SK-N-SH (cell line): ENCODE measurements at regions not wholly inside any gene's neighbourhood (a gene's known extent, or its start where the extent isn't known, plus 50 kb on each side); places are given as distances from the start of the nearest gene placed in this dataset.

Experiments
- CTCF ChIA-PET: fragments of 300-600, 350-600 bp; formaldehyde crosslinking; extraction: SDS; loops from one replicate; lab custom pipeline; 2021; lab: Yijun Ruan, JAX
- POLR2A ChIA-PET: fragments of 350-600 bp; sonication (Branson Sonifier 250); formaldehyde crosslinking; extraction: SDS; loops from one replicate; lab custom pipeline; 2020; ENCODE audit warnings: antibody characterized with exemption, inconsistent platforms; lab: Yijun Ruan, JAX
- DNase-seq: peaks from one replicate; pipeline ENCODE4 v3.0.0; 2012
- H2AFZ ChIP-seq: fragments of 200-600 bp; sonication (generic); 2 replicates; pipeline ENCODE4 v1.8.1; 2016; ENCODE audit warnings: antibody characterized with exemption, mild to moderate bottlenecking, low read depth
- H3F3A ChIP-seq: fragments of 200-600 bp; sonication (generic); replicated peaks from 2 replicates; pipeline ENCODE3; 2016; ENCODE audit warnings: antibody characterized with exemption, mild to moderate bottlenecking; ENCODE audit not compliant: insufficient read depth
- H3K27ac ChIP-seq, 2 experiments: fragments of 200-500 bp in 1 of 2; fragments of 200-600 bp in 1 of 2; sonication (Bioruptor generic) in 1 of 2; sonication (generic), shearing (Covaris generic) in 1 of 2; 2 replicates each; pipeline versions ENCODE4 v1.5.1 to v1.6.1; 2014 to 2016; ENCODE audit warnings: low read depth in 2 of 2, inconsistent platforms in 1 of 2, low read length in 1 of 2, mild to moderate bottlenecking in 1 of 2, mixed read lengths in 1 of 2
- H3K27me3 ChIP-seq: fragments of 200-600 bp; sonication (generic), shearing (Covaris generic); 2 replicates; pipeline ENCODE4 v1.6.1; 2016; ENCODE audit warnings: mixed run types; ENCODE audit not compliant: insufficient read depth
- H3K36me3 ChIP-seq, 2 experiments: fragments of 200-500 bp in 1 of 2; fragments of 200-600 bp in 1 of 2; sonication (Bioruptor generic) in 1 of 2; sonication (generic) in 1 of 2; replicated peaks in 1 of 2; 2 replicates each; pipeline versions ENCODE3 to v1.5.1; 2014 to 2016; ENCODE audit warnings: low read length in 1 of 2, mild to moderate bottlenecking in 1 of 2; ENCODE audit not compliant: insufficient read depth in 2 of 2, control insufficient read depth in 1 of 2
- H3K4me1 ChIP-seq, 2 experiments: fragments of 200-500 bp in 1 of 2; fragments of 200-600 bp in 1 of 2; sonication (Bioruptor generic) in 1 of 2; sonication (generic), shearing (Covaris generic) in 1 of 2; 2 replicates each; pipeline versions ENCODE4 v1.5.1 to v1.6.1; 2014 to 2016; ENCODE audit warnings: low read depth in 1 of 2, low read length in 1 of 2, mixed run types in 1 of 2; ENCODE audit not compliant: insufficient read depth in 2 of 2, control insufficient read depth in 1 of 2
- H3K4me2 ChIP-seq: fragments of 200-600 bp; sonication (generic), shearing (Covaris generic); 2 replicates; pipeline ENCODE4 v1.6.1; 2017; ENCODE audit warnings: mixed run types
- H3K4me3 ChIP-seq, 2 experiments: fragments of 200-500 bp in 1 of 2; fragments of 200-600 bp in 1 of 2; sonication (Bioruptor generic) in 1 of 2; sonication (generic), shearing (Covaris generic) in 1 of 2; 2 replicates each; pipeline versions ENCODE4 v1.5.1 to v1.8.1; 2014 to 2016; ENCODE audit warnings: low read depth in 2 of 2, inconsistent platforms in 1 of 2, low read length in 1 of 2, mild to moderate bottlenecking in 1 of 2, mixed read lengths in 1 of 2, moderate library complexity in 1 of 2
- H3K79me2 ChIP-seq: fragments of 200-600 bp; sonication (generic); 2 replicates; pipeline ENCODE4 v1.8.1; 2017; ENCODE audit warnings: mild to moderate bottlenecking; ENCODE audit not compliant: insufficient read depth
- H3K9ac ChIP-seq: fragments of 200-600 bp; sonication (generic); 2 replicates; pipeline ENCODE4 v1.6.1; 2017; ENCODE audit warnings: mixed run types
- H3K9me2 ChIP-seq: fragments of 200-600 bp; sonication (generic); 2 replicates; pipeline ENCODE4 v1.6.1; 2017; ENCODE audit warnings: mixed run types
- H3K9me3 ChIP-seq: fragments of 200-600 bp; sonication (generic); 2 replicates; pipeline ENCODE4 v1.6.1; 2017; ENCODE audit warnings: mixed run types, mild to moderate bottlenecking, moderate library complexity
- H4K20me1 ChIP-seq: fragments of 200-600 bp; sonication (generic); 2 replicates; pipeline ENCODE4 v1.6.1; 2017; ENCODE audit warnings: mild to moderate bottlenecking, mixed run types; ENCODE audit not compliant: insufficient read depth
- CHD2 ChIP-seq: fragments of 150-350 bp; IDR thresholded peaks from 2 replicates; pipeline ENCODE4 v1.6.1; 2018; ENCODE audit warnings: low read length; ENCODE audit not compliant: partially characterized antibody
- ELF1 ChIP-seq: IDR thresholded peaks from 2 replicates; pipeline ENCODE4 v1.4.0; 2012
- EP300 ChIP-seq, 2 experiments: IDR thresholded peaks; 2 replicates each; pipeline versions ENCODE4 v1.4.0 to v1.6.1; 2012; ENCODE audit warnings: borderline replicate concordance in 1 of 2, low read depth in 1 of 2, low read length in 1 of 2
- EZH2phosphoT487 ChIP-seq: fragments of 200-600 bp; sonication (generic); IDR thresholded peaks from 2 replicates; pipeline ENCODE4 v1.6.1; 2017; ENCODE audit warnings: low read depth, mixed run types, mild to moderate bottlenecking, antibody characterized with exemption, moderate library complexity, borderline replicate concordance
- FOXM1 ChIP-seq: IDR thresholded peaks from 2 replicates; pipeline ENCODE4 v1.4.0; 2012; ENCODE audit warnings: low read depth, mild to moderate bottlenecking
- GABPA ChIP-seq: IDR thresholded peaks from 2 replicates; pipeline ENCODE4 v1.4.0; 2012; ENCODE audit warnings: low read depth, mild to moderate bottlenecking
- JUND ChIP-seq: IDR thresholded peaks from 2 replicates; pipeline ENCODE4 v1.4.0; 2012
- MEF2A ChIP-seq: IDR thresholded peaks from 2 replicates; pipeline ENCODE4 v1.4.0; 2012; ENCODE audit warnings: low read depth, borderline replicate concordance
- NFIC ChIP-seq: IDR thresholded peaks from 2 replicates; pipeline ENCODE4 v1.4.0; 2012; ENCODE audit warnings: borderline replicate concordance
- NRF1 ChIP-seq: IDR thresholded peaks from 2 replicates; pipeline ENCODE4 v1.6.1; 2012; ENCODE audit warnings: low read depth, mild to moderate bottlenecking, low read length
- RAD21 ChIP-seq: IDR thresholded peaks from 2 replicates; pipeline ENCODE4 v1.6.1; 2012; ENCODE audit warnings: mild to moderate bottlenecking, low read length
- SMC3 ChIP-seq: IDR thresholded peaks from 2 replicates; pipeline ENCODE4 v1.6.1; 2012; ENCODE audit warnings: low read depth, low read length, improper control_type of control experiment
- TEAD4 ChIP-seq: IDR thresholded peaks from 2 replicates; pipeline ENCODE4 v1.4.0; 2012; ENCODE audit warnings: mild to moderate bottlenecking, borderline replicate concordance; ENCODE audit not compliant: insufficient read depth
- WGBS: methylation state at CpG from one replicate; pipeline ENCODE4 v1.1.6; 2017; ENCODE audit warnings: low lambda C conversion rate; 5-methylcytosine and 5-hydroxymethylcytosine counted together
- TF ChIP-seq, protein P1 (sequence below): fragments of 150-350 bp; IDR thresholded peaks from 2 replicates; pipeline ENCODE4 v1.6.1; 2017; ENCODE audit warnings: antibody characterized with exemption, low read length, low read depth, borderline replicate concordance
- TF ChIP-seq, protein P2 (sequence below): IDR thresholded peaks from 2 replicates; pipeline ENCODE4 v1.4.0; 2012; ENCODE audit warnings: low read depth, borderline replicate concordance
- TF ChIP-seq, protein P3 (sequence below): IDR thresholded peaks from 2 replicates; pipeline ENCODE4 v1.6.1; 2012; ENCODE audit warnings: mild to moderate bottlenecking, low read depth, low read length, moderate library complexity
- TF ChIP-seq, protein P4 (sequence below): fragments of 200-600 bp; sonication (generic); IDR thresholded peaks from 2 replicates; pipeline ENCODE4 v1.6.1; 2017; ENCODE audit warnings: antibody characterized with exemption, mild to moderate bottlenecking, moderate library complexity
- TF ChIP-seq, protein P5 (sequence below): IDR thresholded peaks from 2 replicates; pipeline ENCODE4 v1.4.0; 2012; ENCODE audit warnings: low read depth, borderline replicate concordance

DNA sequence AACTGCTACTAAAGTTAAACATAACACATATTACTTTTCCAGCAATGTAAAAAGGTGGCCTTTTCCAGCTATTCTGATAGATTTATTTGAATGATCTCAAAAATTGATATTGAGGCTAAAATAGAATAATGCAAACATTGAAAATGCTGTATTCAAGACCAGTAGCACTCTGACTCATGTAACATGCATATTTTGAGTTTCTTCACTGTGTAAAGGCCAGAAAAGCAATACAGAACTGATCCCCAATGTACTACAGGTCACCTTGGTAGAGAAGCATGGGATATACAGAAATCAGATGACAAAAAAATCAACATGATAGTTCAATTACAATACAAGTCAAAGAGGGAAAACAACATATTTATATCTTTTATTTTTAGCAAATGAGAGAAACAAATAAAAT lies 419.6 kb downstream of the DIPK2A start (continued):
- TF ChIP-seq EP300 (IDR thresholded peaks at IDR 0.05; ENCODE audit: borderline replicate concordance in 1 of 2, low read depth in 1 of 2, low read length in 1 of 2) (no peak), EZH2phosphoT487 (no peak)
- TF ChIP-seq, protein P1, sequence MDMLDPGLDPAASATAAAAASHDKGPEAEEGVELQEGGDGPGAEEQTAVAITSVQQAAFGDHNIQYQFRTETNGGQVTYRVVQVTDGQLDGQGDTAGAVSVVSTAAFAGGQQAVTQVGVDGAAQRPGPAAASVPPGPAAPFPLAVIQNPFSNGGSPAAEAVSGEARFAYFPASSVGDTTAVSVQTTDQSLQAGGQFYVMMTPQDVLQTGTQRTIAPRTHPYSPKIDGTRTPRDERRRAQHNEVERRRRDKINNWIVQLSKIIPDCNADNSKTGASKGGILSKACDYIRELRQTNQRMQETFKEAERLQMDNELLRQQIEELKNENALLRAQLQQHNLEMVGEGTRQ: no peak

DNA sequence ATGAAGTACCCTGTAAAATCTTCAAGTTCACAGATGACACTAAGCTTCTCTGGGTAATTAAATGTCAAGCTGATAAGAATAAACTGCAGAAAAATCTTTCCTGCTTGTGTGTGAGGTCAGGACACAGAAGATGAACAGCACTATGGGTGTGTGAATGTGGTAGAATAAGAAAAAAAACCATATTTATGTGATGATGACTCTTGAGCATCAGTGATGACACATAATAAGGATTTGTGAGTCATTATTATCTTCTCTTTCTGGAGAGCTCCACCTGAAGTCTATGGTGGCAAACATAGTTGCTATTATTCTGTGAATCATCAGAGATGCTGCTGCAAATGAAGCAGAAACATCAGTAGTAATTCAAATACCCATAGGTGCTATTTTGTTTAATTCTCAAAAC lies 422.4 kb downstream of the DIPK2A start:
- CTCF ChIA-PET: no interaction called here
- DNase-seq: no peak

DNA sequence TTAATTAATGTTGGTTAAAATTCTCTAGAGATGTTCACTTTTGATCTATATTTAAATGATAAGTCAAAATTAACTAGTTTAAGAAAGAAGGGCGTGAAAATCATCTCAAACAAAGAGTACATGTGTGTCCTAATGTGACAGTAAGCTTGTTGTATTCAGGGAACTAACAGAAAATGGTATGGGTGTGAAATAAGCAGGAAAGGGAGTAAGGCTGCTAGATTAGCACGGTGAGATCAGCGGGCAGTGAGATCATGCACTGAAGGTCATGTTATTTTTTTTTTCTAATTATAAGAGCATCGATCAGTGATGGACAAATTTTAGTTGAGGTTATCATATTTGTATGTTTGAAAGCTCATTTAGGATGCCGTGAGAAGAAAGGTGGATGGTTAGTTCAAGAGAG lies 430.8 kb downstream of the DIPK2A start:
- no peaks in the 10 kb centered on the region for H3K27me3 ChIP-seq
- no peak overlapping the region for H3K9ac ChIP-seq
- H3K9me2 ChIP-seq: no peaks in the 10 kb centered on the region
- CTCF ChIA-PET: no interaction called here
- no peaks in the 10 kb centered on the region for H3K36me3 ChIP-seq
- no peaks in the 10 kb centered on the region for H3K9me3 ChIP-seq
- no peaks in the 10 kb centered on the region for H3K79me2 ChIP-seq
- H3F3A ChIP-seq: no peaks in the 10 kb centered on the region
- WGBS: under 1% methylated on average over 5 of the region's 5 CpGs
- no peak overlapping the region for H3K4me3 ChIP-seq
- no peak overlapping the region for H3K27ac ChIP-seq
- H2AFZ ChIP-seq: no peak overlapping the region
- H3K4me1 ChIP-seq: no peaks in the 10 kb centered on the region
- H4K20me1 ChIP-seq: no peaks in the 10 kb centered on the region
- no peak overlapping the region for H3K4me2 ChIP-seq
- DNase-seq: no peak
- POLR2A ChIA-PET: no interaction called here
- TF ChIP-seq NRF1: no peak
- no peak for TF ChIP-seq FOXM1
- TF ChIP-seq, protein P2, sequence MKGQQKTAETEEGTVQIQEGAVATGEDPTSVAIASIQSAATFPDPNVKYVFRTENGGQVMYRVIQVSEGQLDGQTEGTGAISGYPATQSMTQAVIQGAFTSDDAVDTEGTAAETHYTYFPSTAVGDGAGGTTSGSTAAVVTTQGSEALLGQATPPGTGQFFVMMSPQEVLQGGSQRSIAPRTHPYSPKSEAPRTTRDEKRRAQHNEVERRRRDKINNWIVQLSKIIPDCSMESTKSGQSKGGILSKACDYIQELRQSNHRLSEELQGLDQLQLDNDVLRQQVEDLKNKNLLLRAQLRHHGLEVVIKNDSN: no peak
- TF ChIP-seq, protein P3, sequence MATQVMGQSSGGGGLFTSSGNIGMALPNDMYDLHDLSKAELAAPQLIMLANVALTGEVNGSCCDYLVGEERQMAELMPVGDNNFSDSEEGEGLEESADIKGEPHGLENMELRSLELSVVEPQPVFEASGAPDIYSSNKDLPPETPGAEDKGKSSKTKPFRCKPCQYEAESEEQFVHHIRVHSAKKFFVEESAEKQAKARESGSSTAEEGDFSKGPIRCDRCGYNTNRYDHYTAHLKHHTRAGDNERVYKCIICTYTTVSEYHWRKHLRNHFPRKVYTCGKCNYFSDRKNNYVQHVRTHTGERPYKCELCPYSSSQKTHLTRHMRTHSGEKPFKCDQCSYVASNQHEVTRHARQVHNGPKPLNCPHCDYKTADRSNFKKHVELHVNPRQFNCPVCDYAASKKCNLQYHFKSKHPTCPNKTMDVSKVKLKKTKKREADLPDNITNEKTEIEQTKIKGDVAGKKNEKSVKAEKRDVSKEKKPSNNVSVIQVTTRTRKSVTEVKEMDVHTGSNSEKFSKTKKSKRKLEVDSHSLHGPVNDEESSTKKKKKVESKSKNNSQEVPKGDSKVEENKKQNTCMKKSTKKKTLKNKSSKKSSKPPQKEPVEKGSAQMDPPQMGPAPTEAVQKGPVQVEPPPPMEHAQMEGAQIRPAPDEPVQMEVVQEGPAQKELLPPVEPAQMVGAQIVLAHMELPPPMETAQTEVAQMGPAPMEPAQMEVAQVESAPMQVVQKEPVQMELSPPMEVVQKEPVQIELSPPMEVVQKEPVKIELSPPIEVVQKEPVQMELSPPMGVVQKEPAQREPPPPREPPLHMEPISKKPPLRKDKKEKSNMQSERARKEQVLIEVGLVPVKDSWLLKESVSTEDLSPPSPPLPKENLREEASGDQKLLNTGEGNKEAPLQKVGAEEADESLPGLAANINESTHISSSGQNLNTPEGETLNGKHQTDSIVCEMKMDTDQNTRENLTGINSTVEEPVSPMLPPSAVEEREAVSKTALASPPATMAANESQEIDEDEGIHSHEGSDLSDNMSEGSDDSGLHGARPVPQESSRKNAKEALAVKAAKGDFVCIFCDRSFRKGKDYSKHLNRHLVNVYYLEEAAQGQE: no peak
- TF ChIP-seq, protein P4, sequence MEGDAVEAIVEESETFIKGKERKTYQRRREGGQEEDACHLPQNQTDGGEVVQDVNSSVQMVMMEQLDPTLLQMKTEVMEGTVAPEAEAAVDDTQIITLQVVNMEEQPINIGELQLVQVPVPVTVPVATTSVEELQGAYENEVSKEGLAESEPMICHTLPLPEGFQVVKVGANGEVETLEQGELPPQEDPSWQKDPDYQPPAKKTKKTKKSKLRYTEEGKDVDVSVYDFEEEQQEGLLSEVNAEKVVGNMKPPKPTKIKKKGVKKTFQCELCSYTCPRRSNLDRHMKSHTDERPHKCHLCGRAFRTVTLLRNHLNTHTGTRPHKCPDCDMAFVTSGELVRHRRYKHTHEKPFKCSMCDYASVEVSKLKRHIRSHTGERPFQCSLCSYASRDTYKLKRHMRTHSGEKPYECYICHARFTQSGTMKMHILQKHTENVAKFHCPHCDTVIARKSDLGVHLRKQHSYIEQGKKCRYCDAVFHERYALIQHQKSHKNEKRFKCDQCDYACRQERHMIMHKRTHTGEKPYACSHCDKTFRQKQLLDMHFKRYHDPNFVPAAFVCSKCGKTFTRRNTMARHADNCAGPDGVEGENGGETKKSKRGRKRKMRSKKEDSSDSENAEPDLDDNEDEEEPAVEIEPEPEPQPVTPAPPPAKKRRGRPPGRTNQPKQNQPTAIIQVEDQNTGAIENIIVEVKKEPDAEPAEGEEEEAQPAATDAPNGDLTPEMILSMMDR: no peak
- TF ChIP-seq, protein P5, sequence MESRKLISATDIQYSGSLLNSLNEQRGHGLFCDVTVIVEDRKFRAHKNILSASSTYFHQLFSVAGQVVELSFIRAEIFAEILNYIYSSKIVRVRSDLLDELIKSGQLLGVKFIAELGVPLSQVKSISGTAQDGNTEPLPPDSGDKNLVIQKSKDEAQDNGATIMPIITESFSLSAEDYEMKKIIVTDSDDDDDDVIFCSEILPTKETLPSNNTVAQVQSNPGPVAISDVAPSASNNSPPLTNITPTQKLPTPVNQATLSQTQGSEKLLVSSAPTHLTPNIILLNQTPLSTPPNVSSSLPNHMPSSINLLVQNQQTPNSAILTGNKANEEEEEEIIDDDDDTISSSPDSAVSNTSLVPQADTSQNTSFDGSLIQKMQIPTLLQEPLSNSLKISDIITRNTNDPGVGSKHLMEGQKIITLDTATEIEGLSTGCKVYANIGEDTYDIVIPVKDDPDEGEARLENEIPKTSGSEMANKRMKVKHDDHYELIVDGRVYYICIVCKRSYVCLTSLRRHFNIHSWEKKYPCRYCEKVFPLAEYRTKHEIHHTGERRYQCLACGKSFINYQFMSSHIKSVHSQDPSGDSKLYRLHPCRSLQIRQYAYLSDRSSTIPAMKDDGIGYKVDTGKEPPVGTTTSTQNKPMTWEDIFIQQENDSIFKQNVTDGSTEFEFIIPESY: no peak
- TF ChIP-seq RAD21: no peak
- TF ChIP-seq MEF2A: no peak
- no peak for TF ChIP-seq CHD2
- no peak for TF ChIP-seq NFIC
- no peak for TF ChIP-seq ELF1
- TF ChIP-seq SMC3: no peak
- TF ChIP-seq JUND: no peak
- TF ChIP-seq EZH2phosphoT487: no peak

More for the DNA sequence above, 422.4 kb downstream of the DIPK2A start:
- no peak overlapping the region for H3K4me3 ChIP-seq
- no peaks in the 10 kb centered on the region for H3F3A ChIP-seq
- H4K20me1 ChIP-seq: no peaks in the 10 kb centered on the region
- no peak overlapping the region for H3K27ac ChIP-seq
- H3K79me2 ChIP-seq: no peaks in the 10 kb centered on the region
- TF ChIP-seq JUND (no peak), RAD21 (no peak), GABPA (no peak), NRF1 (no peak), TEAD4 (no peak)
- no peak overlapping the region for H3K4me2 ChIP-seq
- H3K9me3 ChIP-seq: no peaks in the 10 kb centered on the region
- POLR2A ChIA-PET: no interaction called here
- no peaks in the 10 kb centered on the region for H3K27me3 ChIP-seq
- no peak overlapping the region for H2AFZ ChIP-seq
- no peak overlapping the region for H3K9ac ChIP-seq
- H3K4me1 ChIP-seq: no peaks in the 10 kb centered on the region
- no peaks in the 10 kb centered on the region for H3K36me3 ChIP-seq
- H3K9me2 ChIP-seq: no peaks in the 10 kb centered on the region
